ENCODE measurements at regions not wholly inside any gene's neighbourhood (a gene's known extent, or its start where the extent isn't known, plus 50 kb on each side); places are given as distances from the start of the nearest gene placed in this dataset.

DNA sequence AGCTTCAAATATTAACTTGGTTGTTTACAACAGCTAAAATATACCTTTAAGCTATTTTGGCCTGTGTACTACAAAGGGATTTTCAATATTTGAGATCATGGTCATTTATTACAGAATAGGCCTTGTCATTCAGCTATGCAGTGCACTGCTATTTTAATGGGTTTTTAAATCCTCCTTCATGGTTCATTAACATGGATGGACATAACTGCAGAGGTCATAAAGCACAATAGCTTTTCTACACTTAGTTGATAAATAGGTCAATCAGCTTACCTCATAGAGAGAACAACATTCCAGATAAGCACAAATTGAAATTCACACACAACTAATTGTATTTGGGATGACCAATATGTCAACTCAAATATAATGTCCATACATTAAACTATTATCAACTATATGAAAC lies 403.7 kb downstream of the CNTN3 start:
- Histone ChIP-seq H3F3A (replicated peaks; ENCODE audit: insufficient read depth) (no peaks in the 10 kb centered on the region), H3K27ac (ENCODE audit: low read depth in 2 of 2, low read length in 1 of 2) (no peak overlapping the region), H2AFZ (ENCODE audit: low read depth) (no peak overlapping the region), H3K79me2 (ENCODE audit: insufficient read depth) (no peaks in the 10 kb centered on the region), H3K9me2 (no peaks in the 10 kb centered on the region), H3K9me3 (no peaks in the 10 kb centered on the region), H3K4me1 (ENCODE audit: control insufficient read depth in 1 of 2, insufficient read depth in 2 of 2, low read depth in 1 of 2, low read length in 1 of 2) (no peaks in the 10 kb centered on the region), H3K9ac (no peak overlapping the region), H4K20me1 (ENCODE audit: insufficient read depth) (no peaks in the 10 kb centered on the region), H3K4me2 (no peak overlapping the region), H3K27me3 (ENCODE audit: insufficient read depth) (no peaks in the 10 kb centered on the region), H3K4me3 (ENCODE audit: low read depth in 2 of 2, low read length in 1 of 2) (no peak overlapping the region), H3K36me3 (replicated peaks in 1 of 2; ENCODE audit: control insufficient read depth in 1 of 2, insufficient read depth in 2 of 2, low read length in 1 of 2) (no peaks in the 10 kb centered on the region)
- TF ChIP-seq FOXJ3 (CRISPR knock-in tag; IDR thresholded peaks at IDR 0.05), result no peak
- no peak for TF ChIP-seq SMC3 (IDR thresholded peaks at IDR 0.05; ENCODE audit: low read depth, low read length)
- TF ChIP-seq, protein P1, sequence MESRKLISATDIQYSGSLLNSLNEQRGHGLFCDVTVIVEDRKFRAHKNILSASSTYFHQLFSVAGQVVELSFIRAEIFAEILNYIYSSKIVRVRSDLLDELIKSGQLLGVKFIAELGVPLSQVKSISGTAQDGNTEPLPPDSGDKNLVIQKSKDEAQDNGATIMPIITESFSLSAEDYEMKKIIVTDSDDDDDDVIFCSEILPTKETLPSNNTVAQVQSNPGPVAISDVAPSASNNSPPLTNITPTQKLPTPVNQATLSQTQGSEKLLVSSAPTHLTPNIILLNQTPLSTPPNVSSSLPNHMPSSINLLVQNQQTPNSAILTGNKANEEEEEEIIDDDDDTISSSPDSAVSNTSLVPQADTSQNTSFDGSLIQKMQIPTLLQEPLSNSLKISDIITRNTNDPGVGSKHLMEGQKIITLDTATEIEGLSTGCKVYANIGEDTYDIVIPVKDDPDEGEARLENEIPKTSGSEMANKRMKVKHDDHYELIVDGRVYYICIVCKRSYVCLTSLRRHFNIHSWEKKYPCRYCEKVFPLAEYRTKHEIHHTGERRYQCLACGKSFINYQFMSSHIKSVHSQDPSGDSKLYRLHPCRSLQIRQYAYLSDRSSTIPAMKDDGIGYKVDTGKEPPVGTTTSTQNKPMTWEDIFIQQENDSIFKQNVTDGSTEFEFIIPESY (IDR thresholded peaks at IDR 0.05; ENCODE audit: borderline replicate concordance, low read depth), result no peak
- no peak for TF ChIP-seq RAD21 (IDR thresholded peaks at IDR 0.05; ENCODE audit: low read length)
- TF ChIP-seq SIN3A (IDR thresholded peaks at IDR 0.05; ENCODE audit: borderline replicate concordance, low read depth, low read length), result no peak
- TF ChIP-seq FOSL2 (IDR thresholded peaks at IDR 0.05; ENCODE audit: borderline replicate concordance, low read depth), result no peak
- no peak for TF ChIP-seq RCOR1 (IDR thresholded peaks at IDR 0.05; ENCODE audit: low read length)
- TF ChIP-seq MEF2A (IDR thresholded peaks at IDR 0.05; ENCODE audit: borderline replicate concordance, low read depth), result no peak
- no peak for TF ChIP-seq CHD2 (IDR thresholded peaks at IDR 0.05; ENCODE audit: low read length, partially characterized antibody)
- no peak for TF ChIP-seq FOXM1 (IDR thresholded peaks at IDR 0.05; ENCODE audit: low read depth)
- DNase-seq, result no peak
- POLR2A ChIA-PET, result no interaction called here
- CTCF ChIA-PET, result interaction anchor here (1.2 kb wide), 1 partner anchor 9 kb away, joined by 4 read pairs; no protein-coding TSS in a partner anchor

DNA sequence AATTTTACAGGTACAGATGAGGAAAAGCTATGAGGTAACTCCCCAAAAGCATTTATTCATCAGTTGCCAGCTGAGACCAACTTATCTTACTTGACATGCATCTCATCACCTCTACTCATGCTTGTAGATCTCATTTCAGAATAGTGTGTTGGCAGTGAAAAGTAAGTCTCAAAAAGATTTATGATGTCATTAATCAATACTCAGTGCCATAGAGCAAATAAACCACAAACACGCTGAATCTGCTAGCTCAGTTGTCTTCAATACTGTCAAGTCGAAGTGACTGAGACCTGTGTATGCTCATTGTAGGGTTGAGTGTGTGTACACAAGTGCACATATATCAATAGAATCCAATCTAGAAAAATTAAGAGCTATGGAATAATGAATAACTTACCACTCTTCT lies 413.5 kb downstream of the CNTN3 start:
- Histone ChIP-seq H3K36me3 (replicated peaks in 1 of 2; ENCODE audit: control insufficient read depth in 1 of 2, insufficient read depth in 2 of 2, low read length in 1 of 2) (no peaks in the 10 kb centered on the region), H3K4me3 (ENCODE audit: low read depth in 2 of 2, low read length in 1 of 2) (no peak overlapping the region), H3K9me3 (no peaks in the 10 kb centered on the region), H2AFZ (ENCODE audit: low read depth) (no peak overlapping the region), H4K20me1 (ENCODE audit: insufficient read depth) (no peaks in the 10 kb centered on the region), H3K79me2 (ENCODE audit: insufficient read depth) (no peaks in the 10 kb centered on the region), H3K27ac (ENCODE audit: low read depth in 2 of 2, low read length in 1 of 2) (no peak overlapping the region), H3K27me3 (ENCODE audit: insufficient read depth) (no peaks in the 10 kb centered on the region), H3K4me2 (no peak overlapping the region), H3K4me1 (ENCODE audit: control insufficient read depth in 1 of 2, insufficient read depth in 2 of 2, low read depth in 1 of 2, low read length in 1 of 2) (no peaks in the 10 kb centered on the region; a peak in 1 of 4 replicates), H3K9me2 (no peaks in the 10 kb centered on the region), H3F3A (replicated peaks; ENCODE audit: insufficient read depth) (no peaks in the 10 kb centered on the region), H3K9ac (no peak overlapping the region)
- CTCF ChIA-PET, result no interaction called here
- POLR2A ChIA-PET, result no interaction called here
- no peak for DNase-seq
- WGBS (ENCODE audit: low lambda C conversion rate), result 14% methylated on average over 2 of the region's 2 CpGs
- TF ChIP-seq FOXJ3 (CRISPR knock-in tag; IDR thresholded peaks at IDR 0.05) (no peak), GABPA (IDR thresholded peaks at IDR 0.05; ENCODE audit: low read depth) (no peak), EP300 (IDR thresholded peaks at IDR 0.05; ENCODE audit: borderline replicate concordance in 1 of 2, low read depth in 1 of 2, low read length in 1 of 2) (no peak), MEF2A (IDR thresholded peaks at IDR 0.05; ENCODE audit: borderline replicate concordance, low read depth) (no peak), RAD21 (IDR thresholded peaks at IDR 0.05; ENCODE audit: low read length) (no peak), TAF1 (IDR thresholded peaks at IDR 0.05; ENCODE audit: borderline replicate concordance, low read depth, low read length) (no peak), JUND (IDR thresholded peaks at IDR 0.05) (no peak), TCF12 (IDR thresholded peaks at IDR 0.05) (no peak), MXI1 (IDR thresholded peaks at IDR 0.05; ENCODE audit: low read depth, low read length) (no peak), EZH2phosphoT487 (IDR thresholded peaks at IDR 0.05; ENCODE audit: borderline replicate concordance, low read depth) (no peak)
- TF ChIP-seq, protein P2, sequence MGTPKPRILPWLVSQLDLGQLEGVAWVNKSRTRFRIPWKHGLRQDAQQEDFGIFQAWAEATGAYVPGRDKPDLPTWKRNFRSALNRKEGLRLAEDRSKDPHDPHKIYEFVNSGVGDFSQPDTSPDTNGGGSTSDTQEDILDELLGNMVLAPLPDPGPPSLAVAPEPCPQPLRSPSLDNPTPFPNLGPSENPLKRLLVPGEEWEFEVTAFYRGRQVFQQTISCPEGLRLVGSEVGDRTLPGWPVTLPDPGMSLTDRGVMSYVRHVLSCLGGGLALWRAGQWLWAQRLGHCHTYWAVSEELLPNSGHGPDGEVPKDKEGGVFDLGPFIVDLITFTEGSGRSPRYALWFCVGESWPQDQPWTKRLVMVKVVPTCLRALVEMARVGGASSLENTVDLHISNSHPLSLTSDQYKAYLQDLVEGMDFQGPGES (IDR thresholded peaks at IDR 0.05; ENCODE audit: low read depth, low read length), result no peak
- TF ChIP-seq, protein P3, sequence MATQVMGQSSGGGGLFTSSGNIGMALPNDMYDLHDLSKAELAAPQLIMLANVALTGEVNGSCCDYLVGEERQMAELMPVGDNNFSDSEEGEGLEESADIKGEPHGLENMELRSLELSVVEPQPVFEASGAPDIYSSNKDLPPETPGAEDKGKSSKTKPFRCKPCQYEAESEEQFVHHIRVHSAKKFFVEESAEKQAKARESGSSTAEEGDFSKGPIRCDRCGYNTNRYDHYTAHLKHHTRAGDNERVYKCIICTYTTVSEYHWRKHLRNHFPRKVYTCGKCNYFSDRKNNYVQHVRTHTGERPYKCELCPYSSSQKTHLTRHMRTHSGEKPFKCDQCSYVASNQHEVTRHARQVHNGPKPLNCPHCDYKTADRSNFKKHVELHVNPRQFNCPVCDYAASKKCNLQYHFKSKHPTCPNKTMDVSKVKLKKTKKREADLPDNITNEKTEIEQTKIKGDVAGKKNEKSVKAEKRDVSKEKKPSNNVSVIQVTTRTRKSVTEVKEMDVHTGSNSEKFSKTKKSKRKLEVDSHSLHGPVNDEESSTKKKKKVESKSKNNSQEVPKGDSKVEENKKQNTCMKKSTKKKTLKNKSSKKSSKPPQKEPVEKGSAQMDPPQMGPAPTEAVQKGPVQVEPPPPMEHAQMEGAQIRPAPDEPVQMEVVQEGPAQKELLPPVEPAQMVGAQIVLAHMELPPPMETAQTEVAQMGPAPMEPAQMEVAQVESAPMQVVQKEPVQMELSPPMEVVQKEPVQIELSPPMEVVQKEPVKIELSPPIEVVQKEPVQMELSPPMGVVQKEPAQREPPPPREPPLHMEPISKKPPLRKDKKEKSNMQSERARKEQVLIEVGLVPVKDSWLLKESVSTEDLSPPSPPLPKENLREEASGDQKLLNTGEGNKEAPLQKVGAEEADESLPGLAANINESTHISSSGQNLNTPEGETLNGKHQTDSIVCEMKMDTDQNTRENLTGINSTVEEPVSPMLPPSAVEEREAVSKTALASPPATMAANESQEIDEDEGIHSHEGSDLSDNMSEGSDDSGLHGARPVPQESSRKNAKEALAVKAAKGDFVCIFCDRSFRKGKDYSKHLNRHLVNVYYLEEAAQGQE (IDR thresholded peaks at IDR 0.05; ENCODE audit: low read depth, low read length), result no peak
